ENCODE measurements at regions not wholly inside any gene's neighbourhood (a gene's known extent, or its start where the extent isn't known, plus 50 kb on each side); places are given as distances from the start of the nearest gene placed in this dataset.
"Not testable (repeated sequence)": the region's sequence is repeated elsewhere in the genome, so short reads cannot be mapped to it uniquely, and the experiment has no call there.

GRCh38 chr5:163163858-163164257 lies 273.5 kb upstream of the CCNG1 start:
- DNase-seq (ENCODE audit: low spot score), result no peak

GRCh38 chr5:163165277-163165676 lies 272.1 kb upstream of the CCNG1 start:
- no peak for DNase-seq (ENCODE audit: low spot score)

- not testable (repeated sequence) for DNase-seq (ENCODE audit: low spot score)
These were observed 267.2 kb upstream of the CCNG1 start for GRCh38 chr5:163170161-163170560.

GRCh38 chr5:163172540-163173338 lies 264.7 kb upstream of the CCNG1 start:
- DNase-seq (ENCODE audit: low spot score), result no peak

GRCh38 chr5:163177971-163178370 lies 259.4 kb upstream of the CCNG1 start:
- DNase-seq (ENCODE audit: low spot score), result no peak

GRCh38 chr5:163185315-163185714 lies 252.1 kb upstream of the CCNG1 start:
- no peak for DNase-seq (ENCODE audit: low spot score)

- no peak for DNase-seq (ENCODE audit: low spot score)
These were observed 248.3 kb upstream of the CCNG1 start for GRCh38 chr5:163189023-163189553.

- no peak for DNase-seq (ENCODE audit: low spot score)
These were observed 247.1 kb upstream of the CCNG1 start for GRCh38 chr5:163190283-163190682.

- no peak for DNase-seq (ENCODE audit: low spot score)
These were observed 246.6 kb upstream of the CCNG1 start for GRCh38 chr5:163190784-163191183.

GRCh38 chr5:163193886-163194285 lies 243.5 kb upstream of the CCNG1 start:
- DNase-seq (ENCODE audit: low spot score), result no peak

- DNase-seq (ENCODE audit: low spot score), result no peak
These were observed 231.8 kb upstream of the CCNG1 start for GRCh38 chr5:163205645-163206044.

GRCh38 chr5:163221581-163221980 lies 215.8 kb upstream of the CCNG1 start:
- no peak for DNase-seq (ENCODE audit: low spot score)

- DNase-seq (ENCODE audit: low spot score), result no peak
These were observed 214.4 kb upstream of the CCNG1 start for GRCh38 chr5:163222982-163223381.

- no peak for DNase-seq (ENCODE audit: low spot score)
These were observed 192.9 kb upstream of the CCNG1 start for GRCh38 chr5:163244445-163244987.

- no peak for DNase-seq (ENCODE audit: low spot score)
These were observed 191.8 kb upstream of the CCNG1 start for GRCh38 chr5:163245584-163245983.

- DNase-seq (ENCODE audit: low spot score), result no peak
These were observed 189.1 kb upstream of the CCNG1 start for GRCh38 chr5:163248333-163248732.

GRCh38 chr5:163248871-163249270 lies 188.5 kb upstream of the CCNG1 start:
- no peak for DNase-seq (ENCODE audit: low spot score)

- no peak for DNase-seq (ENCODE audit: low spot score)
These were observed 184.4 kb upstream of the CCNG1 start for GRCh38 chr5:163252950-163253349.

- no peak for DNase-seq (ENCODE audit: low spot score)
These were observed 177.9 kb upstream of the CCNG1 start for GRCh38 chr5:163259495-163259894.

GRCh38 chr5:163260471-163260870 lies 176.9 kb upstream of the CCNG1 start:
- no peak for DNase-seq (ENCODE audit: low spot score)

- DNase-seq (ENCODE audit: low spot score), result no peak
These were observed 176.4 kb upstream of the CCNG1 start for GRCh38 chr5:163260961-163261360.

GRCh38 chr5:163261647-163262269 lies 175.6 kb upstream of the CCNG1 start:
- DNase-seq (ENCODE audit: low spot score), result no peak

- DNase-seq (ENCODE audit: low spot score), result not testable (repeated sequence)
These were observed 171.1 kb upstream of the CCNG1 start for GRCh38 chr5:163266249-163266648.

All from cerebellar cortex (tissue), 1 donor.